Stimulated activated CD8-positive, alpha-beta memory T cell treated with anti-CD3 and anti-CD28 coated beads, Interleukin-15, amount 100 ng/mL, for 1 hour (primary cell): ENCODE measurements at regions not wholly inside any gene's neighbourhood (a gene's known extent, or its start where the extent isn't known, plus 50 kb on each side); places are given as distances from the start of the nearest gene placed in this dataset.
"Not testable (repeated sequence)": the region's sequence is repeated elsewhere in the genome, so short reads cannot be mapped to it uniquely, and the experiment has no call there.

Source experiments
- DNase-seq: peaks from one replicate; pipeline ENCODE4 v3.0.0-alpha.2; 2020; ENCODE audit warnings: low read depth

DNA sequence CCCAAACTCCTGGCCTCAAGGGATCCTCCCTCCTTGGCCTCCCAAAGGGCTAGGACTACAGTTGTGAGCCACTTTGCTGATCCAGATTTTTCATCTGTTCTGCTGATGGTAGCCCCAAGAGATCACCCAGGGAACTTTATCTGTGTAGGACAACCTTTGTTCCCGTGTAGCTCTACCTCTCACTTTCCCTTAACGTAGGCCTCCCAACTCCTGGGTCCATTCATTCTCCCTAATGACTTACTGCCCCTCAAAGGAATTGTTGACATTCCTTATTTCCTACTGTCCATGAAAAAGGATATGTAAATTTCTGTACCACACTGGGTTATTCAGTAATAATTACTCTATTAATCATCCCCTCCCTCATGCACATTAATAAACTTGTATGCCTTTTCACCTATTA is 51.0 kb upstream of the PHF24 start:
- DNase-seq, result no peak

GRCh38 chr9:34899535-34900158 is 58.4 kb upstream of the PHF24 start:
- peak; percentile 72 for DNase-seq

DNA sequence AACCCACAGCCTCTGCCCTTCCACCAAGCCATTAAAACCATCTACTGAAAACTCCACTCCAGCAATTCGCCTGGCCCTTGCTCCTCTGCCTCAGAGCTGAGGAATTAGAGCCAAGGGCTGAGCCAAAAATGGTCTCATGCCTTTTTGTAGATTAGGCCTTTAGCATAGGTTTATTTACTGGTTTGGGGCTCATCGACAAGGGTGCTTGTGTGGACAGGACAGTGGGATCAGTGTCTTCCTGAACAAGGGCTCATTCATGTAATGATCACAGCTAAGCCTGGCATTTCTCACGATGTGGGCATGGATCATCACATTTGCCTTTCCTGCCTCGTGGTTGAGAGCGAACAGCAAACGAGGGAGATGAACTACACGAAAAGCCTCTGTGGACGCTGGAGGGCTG is 59.2 kb upstream of the PHF24 start:
- no peak for DNase-seq

DNA sequence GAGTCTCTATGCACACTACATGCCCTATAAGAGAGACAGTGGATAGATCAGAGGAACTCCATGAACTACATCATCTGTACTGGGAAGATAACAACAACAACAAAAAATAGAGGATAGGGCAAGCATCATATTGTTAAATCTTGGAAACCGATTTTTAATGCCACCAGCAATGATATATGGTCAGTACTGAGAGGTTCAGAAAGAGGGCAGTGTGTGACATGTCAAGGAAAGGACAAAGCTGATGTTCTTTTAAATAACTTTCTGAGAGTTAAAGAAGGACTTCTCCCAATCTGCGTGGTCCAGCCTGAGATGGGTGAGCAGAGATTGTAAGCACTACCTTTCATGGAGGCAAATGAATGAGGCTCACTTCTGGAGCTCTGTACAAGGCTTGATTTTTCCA is 62.0 kb upstream of the PHF24 start:
- DNase-seq, result no peak

DNA sequence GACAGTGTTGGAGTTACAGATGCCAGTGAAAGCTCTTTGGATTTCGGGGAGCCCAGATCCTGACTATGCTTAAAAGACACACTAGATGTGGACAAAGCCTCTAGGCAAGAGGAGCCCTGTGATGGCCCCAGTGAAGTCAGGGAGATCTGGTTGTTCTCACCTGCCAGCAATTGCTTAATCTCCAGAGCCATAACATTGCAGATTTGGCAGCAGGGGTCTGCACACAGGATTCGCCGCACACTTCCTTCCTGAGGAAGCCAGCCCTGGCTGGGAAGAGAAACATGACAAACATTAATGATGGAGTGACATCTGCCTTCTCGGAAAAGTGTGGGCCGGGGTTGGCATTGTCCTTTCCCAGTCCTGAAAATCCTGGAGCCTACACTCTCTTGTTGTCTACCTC is 65.2 kb upstream of the PHF24 start:
- no peak for DNase-seq

DNA sequence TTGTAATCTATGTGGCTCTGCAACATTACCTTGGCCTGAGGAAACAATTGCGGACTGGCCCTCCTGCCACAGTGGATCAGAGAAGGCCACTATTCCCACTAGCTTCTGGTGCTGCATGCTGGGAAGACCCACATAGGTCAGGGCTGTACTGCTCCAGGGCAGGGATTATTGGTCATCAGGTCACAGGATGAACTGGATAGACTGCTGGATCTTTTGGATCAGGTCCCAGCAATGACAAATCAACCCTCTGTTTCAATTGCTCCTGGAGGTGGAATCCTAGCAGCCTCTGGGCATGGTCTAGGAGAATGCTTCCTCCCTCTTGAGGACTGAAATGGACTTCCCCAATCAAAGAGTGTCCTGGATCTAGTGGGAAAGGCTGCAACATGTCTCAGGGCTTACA is 66.7 kb upstream of the PHF24 start:
- DNase-seq, result no peak

GRCh38 chr9:34887841-34888240 is 70.2 kb upstream of the PHF24 start:
- DNase-seq, result no peak

GRCh38 chr9:34884747-34885189 is 73.3 kb upstream of the PHF24 start:
- no peak for DNase-seq

GRCh38 chr9:34876096-34876495 is 82.0 kb upstream of the PHF24 start:
- DNase-seq, result no peak

DNA sequence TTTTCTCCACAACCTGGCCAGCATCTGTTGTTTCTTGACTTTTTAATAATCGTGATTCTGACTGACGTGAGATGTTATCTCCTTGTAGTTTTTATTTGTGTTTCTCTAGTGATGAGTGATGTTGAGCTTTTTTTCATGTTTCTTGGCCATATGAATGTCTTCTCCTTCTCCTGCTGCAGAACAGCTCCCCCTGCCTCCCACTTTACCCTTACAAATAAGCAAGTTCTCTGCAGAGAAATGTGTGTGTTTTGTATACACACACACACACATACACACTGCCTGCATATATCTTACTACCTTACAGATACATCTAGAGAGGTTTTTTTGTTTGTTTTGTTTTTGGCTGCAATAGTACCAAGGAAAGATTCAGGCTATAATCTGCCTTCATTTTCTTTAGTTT is 88.7 kb upstream of the PHF24 start:
- no peak for DNase-seq

DNA sequence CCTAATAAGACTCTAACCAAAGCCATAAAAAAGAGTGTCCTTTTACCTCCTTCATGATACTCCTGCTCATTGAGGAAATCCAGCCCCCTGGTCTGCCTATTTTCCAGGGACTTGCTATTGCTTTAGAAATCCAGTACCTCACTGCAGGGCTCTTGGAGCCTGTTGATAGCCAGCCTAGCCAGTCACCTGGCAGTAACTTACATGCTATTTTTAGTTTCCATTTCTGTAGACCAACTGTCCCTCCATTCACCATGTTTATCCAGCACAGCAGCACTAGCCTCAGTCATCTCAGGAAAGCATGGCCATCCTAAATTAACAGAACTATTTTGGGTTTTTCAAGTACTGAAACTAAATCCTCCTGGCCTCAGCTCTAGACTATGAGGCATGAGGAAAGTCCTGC is 91.5 kb upstream of the PHF24 start:
- DNase-seq, result no peak

- DNase-seq, result no peak
Observed at GRCh38 chr9:34863426-34863825, 94.7 kb upstream of the PHF24 start.

DNA sequence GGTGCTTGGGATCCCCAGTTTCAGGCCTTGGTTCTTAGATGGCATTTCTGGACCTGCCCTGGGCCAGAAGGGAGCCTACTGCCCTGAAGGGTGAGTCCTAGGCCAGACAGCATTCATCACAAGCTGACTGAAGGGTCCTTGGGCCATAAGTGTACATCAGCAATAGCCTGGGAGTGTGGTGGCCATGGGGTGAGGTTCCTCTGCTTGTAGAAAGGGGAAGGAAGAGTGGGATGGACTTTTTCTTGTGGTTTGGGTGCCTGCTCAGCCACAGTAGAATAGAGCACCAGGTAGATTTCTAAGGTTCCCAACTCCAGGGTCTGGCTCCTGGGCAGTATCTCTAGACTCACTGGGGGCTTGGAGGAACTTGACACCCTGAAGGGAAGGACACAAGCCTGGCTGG is 95.2 kb upstream of the PHF24 start:
- no peak for DNase-seq

- no peak for DNase-seq
Observed at GRCh38 chr9:34862043-34862442, 96.0 kb upstream of the PHF24 start.

- not testable (repeated sequence) for DNase-seq
Observed at GRCh38 chr9:34855016-34855415, 103.1 kb upstream of the PHF24 start.

- DNase-seq, result no peak
Observed at GRCh38 chr9:34830068-34830467, 120.1 kb upstream of the CCL21 start.

DNA sequence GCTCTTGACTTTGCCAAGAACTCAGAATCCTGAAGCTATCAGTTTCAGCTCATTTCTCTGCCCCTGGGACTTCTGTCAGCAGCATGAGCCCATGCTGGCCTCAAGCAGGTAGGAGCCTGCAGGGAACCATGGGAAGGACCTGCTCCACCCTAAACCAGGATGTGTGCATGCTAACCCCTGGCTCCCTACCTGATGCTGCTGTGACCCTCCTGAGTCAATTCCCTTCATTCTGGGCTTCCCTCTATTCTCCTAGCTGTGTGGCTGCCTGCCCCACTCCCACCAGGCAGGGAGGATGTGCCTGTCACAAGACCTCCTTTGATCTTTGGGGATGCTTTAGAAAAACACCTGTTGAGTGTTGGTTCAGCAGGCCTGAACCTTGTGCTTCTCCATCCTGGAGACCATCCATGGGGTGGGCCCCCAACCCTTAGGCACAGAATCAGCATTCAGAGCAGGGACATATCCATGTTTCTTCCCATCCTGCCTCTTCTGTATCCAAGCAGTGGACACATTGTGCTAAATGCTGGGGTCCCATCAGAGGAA is 117.1 kb upstream of the CCL21 start:
- DNase-seq, result no peak

GRCh38 chr9:34825775-34826174 is 115.8 kb upstream of the CCL21 start:
- no peak for DNase-seq

DNA sequence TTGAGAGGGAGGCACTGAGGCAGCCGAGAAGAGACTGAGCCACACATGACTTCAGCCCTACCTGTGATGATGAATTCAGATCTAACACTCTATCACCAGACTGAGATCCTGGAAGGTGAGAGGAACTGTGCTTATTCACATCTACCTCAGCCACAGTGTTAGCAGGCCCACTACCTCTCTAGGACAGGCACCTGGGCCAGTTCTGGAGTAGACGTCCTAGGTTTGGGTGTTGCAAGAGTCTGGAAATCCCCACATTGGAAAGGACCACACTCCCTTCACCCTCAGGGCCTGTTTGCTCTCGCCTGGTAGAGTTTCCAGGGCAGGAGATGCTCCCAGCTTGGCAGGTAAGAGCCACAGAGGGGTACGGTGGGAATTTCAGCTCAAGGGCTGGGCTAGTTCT is 113.8 kb upstream of the CCL21 start:
- DNase-seq, result no peak

GRCh38 chr9:34810187-34810524 is 100.2 kb upstream of the CCL21 start:
- DNase-seq, result no peak

DNA sequence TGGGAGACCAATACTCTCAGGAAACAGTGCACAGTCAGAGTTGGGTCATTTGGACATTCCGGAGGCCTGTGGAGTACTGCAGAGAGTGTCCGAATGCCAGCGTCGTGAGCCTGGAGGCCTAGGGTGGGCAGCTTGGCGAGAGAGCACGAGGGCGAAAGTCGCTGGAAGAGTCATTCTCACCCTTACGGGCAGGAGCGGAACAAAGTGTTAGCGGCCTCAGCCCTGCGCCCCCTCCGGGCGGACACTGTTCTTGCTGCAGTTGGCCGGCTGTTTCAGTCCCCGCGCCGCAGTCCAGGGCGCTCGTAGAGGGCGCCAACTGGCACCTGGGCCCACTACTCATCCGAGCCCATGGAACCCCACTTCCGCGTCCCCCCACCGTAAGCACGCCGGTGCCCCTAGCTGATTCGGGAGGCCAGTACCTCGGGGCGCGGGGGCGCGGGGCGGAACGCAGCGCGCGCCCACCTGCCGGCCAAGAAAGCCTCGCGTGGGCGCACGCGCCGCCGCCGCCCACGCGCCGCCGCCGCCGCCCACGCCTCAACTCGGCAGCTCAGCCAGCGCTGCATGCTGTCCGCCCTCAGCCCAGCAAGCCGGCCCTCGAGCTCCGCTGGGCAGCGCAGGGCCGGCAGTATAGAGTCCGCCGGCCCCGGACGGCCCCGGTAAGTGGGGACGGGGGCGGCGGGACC is 99.7 kb upstream of the CCL21 start:
- DNase-seq, result no peak

DNA sequence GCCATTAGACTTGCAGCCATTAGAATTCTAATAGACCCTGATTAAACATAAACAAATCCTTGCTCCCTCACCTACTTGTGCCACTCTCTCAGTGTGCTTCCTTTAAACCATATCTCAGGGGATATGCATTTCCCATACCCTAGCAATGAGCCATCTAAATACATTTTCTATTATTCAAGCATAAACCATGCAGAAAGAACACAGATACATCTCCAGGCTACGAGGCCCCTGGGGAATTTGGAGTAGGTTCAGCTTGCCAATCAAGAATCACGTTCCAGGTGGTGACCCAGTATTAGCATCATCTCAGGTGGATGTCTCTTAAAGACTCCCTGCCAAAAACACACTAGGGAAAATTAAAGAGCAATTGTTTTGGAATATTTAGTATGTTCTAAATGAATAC is 93.0 kb upstream of the CCL21 start:
- DNase-seq, result no peak

- DNase-seq, result no peak
Observed at GRCh38 chr9:34797367-34797766, 87.4 kb upstream of the CCL21 start.

DNA sequence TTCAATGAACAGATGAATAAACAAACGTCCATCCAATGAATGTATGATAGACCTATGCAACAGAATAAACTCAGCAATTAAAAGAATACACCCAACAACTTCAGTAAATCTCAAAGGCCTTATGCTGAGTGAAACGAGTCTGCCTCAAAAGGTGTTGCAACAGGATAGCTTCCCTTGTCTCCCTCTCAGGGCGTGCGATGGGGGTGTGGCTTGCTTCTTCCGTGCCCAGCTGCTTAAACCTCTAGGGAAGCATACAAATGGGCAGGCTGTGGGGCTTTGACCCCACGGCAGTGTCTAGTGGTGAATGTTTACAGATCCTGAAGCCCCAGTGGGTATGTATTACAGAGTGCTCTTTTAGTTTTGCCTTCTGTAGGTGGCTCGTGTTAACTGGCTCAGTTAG is 87.0 kb upstream of the CCL21 start:
- no peak for DNase-seq
